Heart left ventricle (tissue), 16 donors: ENCODE measurements at regions not wholly inside any gene's neighbourhood (a gene's known extent, or its start where the extent isn't known, plus 50 kb on each side); places are given as distances from the start of the nearest gene placed in this dataset.
"Not testable (repeated sequence)": the region's sequence is repeated elsewhere in the genome, so short reads cannot be mapped to it uniquely, and the experiment has no call there.

Experiments used
- ATAC-seq, 4 donors: fragments of 200-7000 bp; cut with Tn5 transposase; one replicate each; pipeline ENCODE4 v1.9.1; 2020 to 2022; ENCODE audit warnings: moderate library complexity in 4 of 4, mild to moderate bottlenecking in 3 of 4, moderate number of reproducible peaks in 1 of 4
- DNase-seq, 5 donors: peaks; one replicate each; pipeline ENCODE4 v3.0.0-alpha.2; 2020
- H3K27ac ChIP-seq, 12 donors: fragments of 200-600 bp; sonication (generic) in 4 of 12; one replicate each; pipeline versions ENCODE4 v1.5.0 to v1.8.0; 2016 to 2022; ENCODE audit warnings: mild to moderate bottlenecking in 2 of 12
- H3K27me3 ChIP-seq, 9 donors: fragments of 200-600 bp; sonication (generic) in 2 of 9; one replicate each; pipeline versions ENCODE4 v1.5.1 to v1.8.0; 2016 to 2022; ENCODE audit warnings: mild to moderate bottlenecking in 3 of 9
- H3K36me3 ChIP-seq, 9 donors: fragments of 200-600 bp; sonication (generic) in 2 of 9; one replicate each; pipeline versions ENCODE4 v1.5.0 to v1.8.0; 2018 to 2022; ENCODE audit warnings: mild to moderate bottlenecking in 2 of 9
- H3K4me1 ChIP-seq, 12 donors: fragments of 200-600 bp; sonication (generic) in 4 of 12; one replicate each; pipeline versions ENCODE4 v1.5.0 to v1.8.0; 2016 to 2022; ENCODE audit warnings: mild to moderate bottlenecking in 3 of 12
- H3K4me3 ChIP-seq, 12 donors: fragments of 200-600 bp; sonication (generic) in 4 of 12; one replicate each; pipeline versions ENCODE4 v1.5.0 to v1.8.0; 2017 to 2022; ENCODE audit warnings: mild to moderate bottlenecking in 9 of 12, moderate library complexity in 4 of 12
- H3K9me3 ChIP-seq, 12 donors: fragments of 200-600 bp; sonication (generic) in 4 of 12; one replicate each; pipeline versions ENCODE4 v1.5.0 to v1.8.0; 2016 to 2022; ENCODE audit warnings: mild to moderate bottlenecking in 1 of 12
- CTCF ChIP-seq, 12 donors: fragments of 200-600 bp; sonication (generic) in 4 of 12; IDR thresholded peaks; one replicate each; pipeline versions ENCODE4 v1.5.0 to v1.8.0; 2018 to 2022; ENCODE audit warnings: antibody characterized with exemption in 12 of 12, mild to moderate bottlenecking in 5 of 12
- POLR2A ChIP-seq, 2 donors: fragments of 450-650 bp; IDR thresholded peaks; one replicate each; pipeline ENCODE4 v1.6.1; 2017; ENCODE audit warnings: antibody characterized with exemption in 2 of 2, mild to moderate bottlenecking in 2 of 2, moderate library complexity in 2 of 2
- WGBS, 4 donors: extraction: QIAGEN DNeasy Blood & Tissue Kit in 2 of 4; methylation state at CpG; one replicate each; pipeline versions ENCODE4 v1.1.5 to v1.1.7; 2013 to 2018; 5-methylcytosine and 5-hydroxymethylcytosine counted together
- intact Hi-C, 10 donors: fragments of 100-400 bp; cut with DNase I; formaldehyde crosslinking; loops; one replicate each; pipeline versions ENCODE4 v1.11.1 to v1.14.2; 2022
- donor health status: ischemic (EF 13 %, LVEDD 7.1; RV severe dilation, severe dysfunction).
- donor health status: healthy with polysubstance abuse.
- donor health status: DM: no; HTN: yes; CAD: no.
- donor health status: DM: no; HTN: no; CAD: no.
- donor health status: ischemic (EF 25% LVEDD 6.9; RV normal size, moderate dysfunction).
- donor health status: ischemic (EF 25% LVEDD 5.7; RV mildly dilated, moderate dysfunction).
- donor health status: healthy.
- donor health status: DM: yes; HTN: yes; CAD: no.
- donor health status: ischemic (EF 35%, LVEDD 5.7; RV mildly dilated, moderate dysfunction).
- donor health status: nonischemic (EF 11% LVEDD 7.7; RV severe dilation, severe dysfunction).
- donor health status: DM: yes; HTN: yes; CAD: no.
- donor health status: PGD.
- donor health status: ischemic (EF 29% LVEDD 5.4; RV normal size, mild dysfunction).
- donor health status: nonischemic (EF 23%, LVEDD 6.1; RV moderate dilation, normal function).

- WGBS, 4 donors = 67 to 77% (median 75%) methylated on average over 4 of the region's 4 CpGs
- intact Hi-C loops = no loop called here
Measured at GRCh38 chr1:148385371-148386030, 97.6 kb downstream of the PPIAL4G start.

GRCh38 chr1:148383966-148384365 lies 99.1 kb downstream of the PPIAL4G start:
- DNase-seq (no peak), ATAC-seq (no peak)
- no peaks in the 10 kb centered on the region for H3K9me3 ChIP-seq
- intact Hi-C loops = no loop called here
- H3K4me3 ChIP-seq = no peak overlapping the region
- H3K36me3 ChIP-seq = no peaks in the 10 kb centered on the region
- no peak for TF ChIP-seq CTCF (IDR thresholded peaks at IDR 0.05)
- no peak for TF ChIP-seq POLR2A (IDR thresholded peaks at IDR 0.05)
- no peak overlapping the region for H3K27ac ChIP-seq
- 66 to 77% (median 72%) methylated on average over 5 of the region's 5 CpGs for WGBS, 4 donors
- peaks cover 0 to 12% (median 0%) of the 10 kb centered on the region in 12 donors for H3K4me1 ChIP-seq
- H3K27me3 ChIP-seq = peaks cover 0 to 41% (median 5%) of the 10 kb centered on the region in 9 donors

More at GRCh38 chr1:148385371-148386030, 97.6 kb downstream of the PPIAL4G start:
- DNase-seq (no peak), ATAC-seq (peak in 1 of 4 donors; percentile 24)
- Histone ChIP-seq H3K9me3 (no peaks in the 10 kb centered on the region), H3K4me1 (peaks cover 0 to 15% (median 0%) of the 10 kb centered on the region in 12 donors), H3K4me3 (no peak overlapping the region), H3K27me3 (peaks cover 0 to 26% (median 0%) of the 10 kb centered on the region in 9 donors), H3K36me3 (no peaks in the 10 kb centered on the region), H3K27ac (no peak overlapping the region)
- no peak for TF ChIP-seq CTCF (IDR thresholded peaks at IDR 0.05)
- TF ChIP-seq POLR2A (IDR thresholded peaks at IDR 0.05) = no peak

DNA sequence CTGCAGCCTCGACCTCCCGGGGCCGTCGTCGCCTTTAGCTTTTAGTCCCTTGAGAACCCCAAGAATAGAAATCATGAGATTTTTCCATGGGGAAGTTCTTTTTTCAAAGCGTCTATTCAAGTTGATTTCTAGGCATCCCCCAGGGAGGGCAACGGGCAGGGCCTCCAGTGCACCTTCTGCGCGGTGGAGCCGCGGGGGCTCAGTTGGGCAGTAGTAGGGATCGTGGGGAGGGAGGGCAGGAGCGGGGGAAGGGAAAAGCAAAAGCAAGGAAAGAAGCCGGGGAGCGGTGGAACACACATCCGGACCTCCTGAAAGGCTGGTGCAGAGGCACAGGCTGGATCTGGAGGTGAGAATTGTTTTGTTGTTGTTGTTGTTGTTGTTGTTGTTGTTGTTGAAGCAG lies 103.4 kb downstream of the PPIAL4G start:
- Histone ChIP-seq H3K4me1 (peaks cover 0 to 4% (median 0%) of the 10 kb centered on the region in 12 donors), H3K27ac (no peak overlapping the region), H3K27me3 (peaks cover 0 to 34% (median 7%) of the 10 kb centered on the region in 9 donors), H3K4me3 (no peak overlapping the region), H3K36me3 (no peaks in the 10 kb centered on the region), H3K9me3 (no peaks in the 10 kb centered on the region)
- intact Hi-C loops = no loop called here
- no peak for ATAC-seq
- DNase-seq = no peak
- TF ChIP-seq CTCF (IDR thresholded peaks at IDR 0.05) (no peak), POLR2A (IDR thresholded peaks at IDR 0.05) (no peak)
- WGBS, 4 donors = 15 to 28% (median 18%) methylated on average over 16 of the region's 16 CpGs

GRCh38 chr1:148379170-148379500 lies 104.0 kb downstream of the PPIAL4G start:
- Histone ChIP-seq H3K4me3 (no peak overlapping the region), H3K27me3 (peaks cover 0 to 33% (median 7%) of the 10 kb centered on the region in 9 donors)
- DNase-seq = no peak

GRCh38 chr1:148377992-148378391 lies 105.1 kb downstream of the PPIAL4G start:
- DNase-seq, H3K4me1 ChIP-seq, H3K36me3 ChIP-seq, H3K27ac ChIP-seq, H3K9me3 ChIP-seq, intact Hi-C loops, ATAC-seq, H3K4me3 ChIP-seq: not testable (repeated sequence)
- peaks cover 0 to 31% (median 7%) of the 10 kb centered on the region in 9 donors for H3K27me3 ChIP-seq
- 88 to 92% (median 90%) methylated on average over 3 to 4 of the region's 4 CpGs for WGBS, 4 donors

More at GRCh38 chr1:148379170-148379500, 104.0 kb downstream of the PPIAL4G start:
- 18 to 42% (median 30%) methylated on average over 12 to 22 of the region's 22 CpGs for WGBS, 4 donors
- Histone ChIP-seq H3K4me1 (peaks cover 0 to 4% (median 0%) of the 10 kb centered on the region in 12 donors), H3K36me3 (no peaks in the 10 kb centered on the region), H3K9me3 (no peaks in the 10 kb centered on the region), H3K27ac (no peak overlapping the region)
- intact Hi-C loops = no loop called here
- no peak for ATAC-seq
- TF ChIP-seq POLR2A (IDR thresholded peaks at IDR 0.05) (no peak), CTCF (IDR thresholded peaks at IDR 0.05) (no peak)

DNA sequence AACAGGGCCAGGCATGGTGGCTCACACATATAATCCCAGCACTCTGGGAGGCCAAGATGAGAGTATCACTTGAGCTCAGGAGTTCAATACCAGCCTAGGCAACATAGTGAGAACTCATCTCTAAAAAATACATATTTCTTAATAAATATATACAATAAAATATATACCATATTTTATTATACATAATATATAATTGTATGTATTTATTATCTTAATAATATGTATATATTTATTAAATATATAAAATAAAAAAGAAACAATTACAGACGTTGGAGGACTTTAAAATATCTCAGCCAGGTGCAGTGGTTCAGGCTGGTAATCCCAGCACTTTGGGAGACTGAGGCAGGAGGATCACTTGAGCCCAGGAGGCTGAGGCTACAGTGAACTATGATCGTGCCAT lies 106.1 kb downstream of the PPIAL4G start:
- Histone ChIP-seq H3K27me3 (peaks cover 0 to 28% (median 7%) of the 10 kb centered on the region in 9 donors), H3K4me1 (peaks cover 0 to 11% (median 0%) of the 10 kb centered on the region in 12 donors)
- ATAC-seq, intact Hi-C loops, H3K4me3 ChIP-seq, H3K27ac ChIP-seq, H3K36me3 ChIP-seq, DNase-seq, H3K9me3 ChIP-seq: not testable (repeated sequence)
- 79 to 89% (median 81%) methylated on average over 2 of the region's 2 CpGs for WGBS, 4 donors
